GF-D8 (cell line): ENCODE measurements at regions not wholly inside any gene's neighbourhood (a gene's known extent, or its start where the extent isn't known, plus 50 kb on each side); places are given as distances from the start of the nearest gene placed in this dataset.
"Not testable (repeated sequence)": the region's sequence is repeated elsewhere in the genome, so short reads cannot be mapped to it uniquely, and the experiment has no call there.

ENCODE experiments used
- DNase-seq: peaks from one replicate; lab custom pipeline; 2025; lab: John Stamatoyannopoulos, UW

DNA sequence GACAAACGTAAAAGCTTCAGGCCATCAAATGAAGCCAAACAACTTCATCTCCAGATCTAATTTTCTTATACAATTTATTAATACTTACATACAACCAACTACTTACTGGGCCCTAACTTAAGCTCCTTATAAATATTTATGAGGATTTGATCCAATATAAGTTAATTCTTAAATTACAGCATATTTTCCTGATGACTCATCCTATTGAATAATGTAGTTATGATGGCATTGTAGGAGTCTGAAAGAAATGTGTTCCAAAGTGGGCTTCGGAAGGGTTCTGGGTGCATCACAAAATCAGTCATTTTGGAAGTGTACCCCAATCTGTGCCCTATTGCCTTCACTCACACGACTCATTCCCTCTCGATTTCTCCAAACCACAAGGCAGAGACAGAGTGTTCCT lies 455.1 kb upstream of the CTSO start:
- DNase-seq: no peak

DNA sequence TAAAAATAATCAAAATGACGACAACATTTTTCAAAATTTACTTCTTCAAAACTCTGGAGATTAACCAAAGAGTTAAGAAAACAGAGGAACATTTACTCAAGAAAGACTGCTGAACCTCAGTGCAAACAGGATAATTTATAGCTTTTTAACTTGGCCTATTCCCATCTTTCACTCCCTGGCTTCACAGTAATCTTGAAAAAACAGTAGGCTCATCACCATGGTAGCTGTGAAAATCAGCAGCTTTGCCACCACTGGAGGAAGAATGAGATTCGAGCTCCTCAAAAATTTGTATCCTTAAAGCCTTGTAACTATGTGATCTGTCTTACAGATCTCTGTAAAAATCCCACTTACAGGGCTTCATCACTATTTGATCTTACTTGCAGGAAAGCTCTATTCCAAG lies 447.7 kb upstream of the CTSO start:
- DNase-seq: no peak

- DNase-seq: no peak
These were observed 442.9 kb upstream of the CTSO start for GRCh38 chr4:156396534-156396933.

GRCh38 chr4:156391325-156391653 lies 437.6 kb upstream of the CTSO start:
- DNase-seq: no peak

- no peak for DNase-seq
These were observed 437.1 kb upstream of the CTSO start for GRCh38 chr4:156390599-156391324.

DNA sequence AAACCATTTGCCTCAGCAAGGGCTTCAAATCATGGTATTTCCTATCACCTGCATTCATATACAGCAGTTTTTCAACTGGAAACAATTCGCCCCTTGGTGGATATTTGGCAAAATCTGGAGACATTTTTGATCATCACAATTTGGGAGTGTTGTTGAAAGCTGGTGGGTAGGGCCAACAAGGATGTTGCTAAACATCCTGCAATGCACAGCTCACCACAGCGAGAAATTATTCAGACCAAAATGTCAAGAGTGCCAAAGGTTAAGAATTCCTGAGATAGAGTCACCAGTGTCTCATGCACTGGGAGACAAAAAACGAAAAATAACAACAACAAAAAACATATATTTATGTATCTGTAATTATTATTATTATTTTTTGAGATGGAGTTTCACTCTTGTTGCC lies 435.2 kb upstream of the CTSO start:
- DNase-seq: no peak

DNA sequence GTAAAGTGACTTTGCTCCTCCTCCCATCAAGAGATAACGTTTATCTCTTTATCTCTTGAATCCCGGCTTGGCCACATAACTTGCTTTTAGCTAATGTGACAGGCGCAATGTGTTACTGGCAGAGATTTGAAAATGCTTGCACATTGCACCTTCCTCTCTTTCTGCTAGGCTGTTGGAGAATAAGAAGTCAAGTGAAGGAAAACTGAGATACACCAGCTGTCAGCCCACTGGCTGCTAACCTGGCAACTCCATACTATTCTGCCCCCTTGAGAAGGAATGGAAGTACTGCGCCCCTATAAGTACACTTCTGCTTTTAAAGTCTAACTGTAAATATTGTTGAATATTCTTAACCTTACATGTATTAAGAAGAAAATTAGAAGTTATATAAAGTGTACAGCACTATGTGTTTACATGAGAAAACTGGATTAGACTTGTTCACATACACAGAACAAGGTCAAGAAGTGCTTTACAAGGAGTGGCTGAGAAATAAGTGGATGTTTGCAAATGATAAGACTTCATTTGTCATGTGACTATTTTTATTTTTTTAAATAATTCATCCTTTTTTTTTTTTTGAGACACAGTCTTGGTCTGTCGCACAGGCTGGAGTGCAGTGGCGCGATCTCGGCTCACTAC lies 424.5 kb upstream of the CTSO start:
- DNase-seq: no peak

DNA sequence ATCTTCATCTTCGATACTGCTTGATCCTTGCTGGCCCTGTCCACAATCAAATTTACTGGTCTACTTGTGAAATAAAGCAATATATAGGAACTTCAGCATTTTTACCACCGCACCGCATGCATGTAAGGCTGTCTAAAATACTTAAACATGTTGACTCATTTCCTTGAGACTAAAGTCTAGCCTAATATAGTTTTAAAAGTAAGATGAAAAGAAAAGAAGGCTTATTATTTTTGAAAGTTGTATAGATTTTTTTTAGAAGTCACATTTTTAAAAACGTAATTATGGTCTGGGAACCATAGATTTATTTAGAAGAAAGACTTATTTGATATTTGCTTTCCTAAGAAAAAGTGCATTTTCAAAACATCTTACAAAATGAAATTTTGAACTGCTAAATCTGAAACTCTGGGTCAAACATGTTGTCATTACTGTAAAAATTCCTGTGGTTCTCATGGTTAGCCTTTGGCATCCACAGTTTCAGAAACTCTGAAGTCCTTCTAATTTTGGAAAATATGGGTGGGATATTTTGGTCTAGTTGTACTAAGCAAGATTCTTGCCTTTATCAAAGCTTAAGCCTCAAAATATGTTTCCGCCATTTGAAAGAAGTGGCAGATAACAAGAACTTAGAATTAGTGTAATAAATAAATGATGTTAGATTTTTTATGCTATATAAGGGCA lies 423.5 kb upstream of the CTSO start:
- no peak for DNase-seq

DNA sequence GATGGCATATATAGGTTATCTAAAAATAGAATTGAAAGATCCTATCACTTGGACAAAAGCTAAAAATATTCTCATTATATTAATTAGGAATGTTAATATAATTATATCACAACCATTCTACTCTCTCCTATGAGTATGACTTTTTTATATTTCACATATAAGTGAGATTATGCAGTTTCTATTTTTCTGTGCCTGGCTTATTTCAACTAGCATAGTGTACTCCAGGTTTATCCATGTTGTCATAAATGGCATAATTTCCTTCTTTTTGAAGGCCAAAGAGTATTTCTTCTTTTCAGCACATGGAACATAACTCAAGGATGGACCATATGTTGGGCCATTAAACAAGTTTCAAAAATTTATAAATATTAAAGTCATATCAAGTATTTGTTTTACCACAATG lies 421.2 kb upstream of the CTSO start:
- DNase-seq: no peak

GRCh38 chr4:156374069-156374468 lies 420.4 kb upstream of the CTSO start:
- DNase-seq: no peak

DNA sequence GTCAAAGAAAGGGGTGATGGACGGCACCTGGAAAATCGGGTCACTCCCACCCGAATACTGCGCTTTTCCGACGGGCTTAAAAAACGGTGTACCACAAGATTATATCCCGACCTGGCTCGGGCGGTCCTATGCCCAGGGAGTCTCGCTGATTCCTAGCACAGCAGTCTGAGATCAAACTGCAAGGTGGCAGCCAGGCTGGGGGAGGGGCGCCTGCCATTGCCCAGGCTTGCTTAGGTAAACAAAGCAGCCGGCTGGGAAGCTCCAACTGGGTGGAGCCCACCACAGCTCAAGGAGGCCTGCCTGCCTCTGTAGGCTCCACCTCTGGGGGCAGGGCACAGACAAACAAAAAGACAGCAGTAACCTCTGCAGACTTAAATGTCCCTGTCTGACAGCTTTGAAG lies 413.8 kb upstream of the CTSO start:
- not testable (repeated sequence) for DNase-seq

GRCh38 chr4:156362581-156362980 lies 408.9 kb upstream of the CTSO start:
- no peak for DNase-seq

DNA sequence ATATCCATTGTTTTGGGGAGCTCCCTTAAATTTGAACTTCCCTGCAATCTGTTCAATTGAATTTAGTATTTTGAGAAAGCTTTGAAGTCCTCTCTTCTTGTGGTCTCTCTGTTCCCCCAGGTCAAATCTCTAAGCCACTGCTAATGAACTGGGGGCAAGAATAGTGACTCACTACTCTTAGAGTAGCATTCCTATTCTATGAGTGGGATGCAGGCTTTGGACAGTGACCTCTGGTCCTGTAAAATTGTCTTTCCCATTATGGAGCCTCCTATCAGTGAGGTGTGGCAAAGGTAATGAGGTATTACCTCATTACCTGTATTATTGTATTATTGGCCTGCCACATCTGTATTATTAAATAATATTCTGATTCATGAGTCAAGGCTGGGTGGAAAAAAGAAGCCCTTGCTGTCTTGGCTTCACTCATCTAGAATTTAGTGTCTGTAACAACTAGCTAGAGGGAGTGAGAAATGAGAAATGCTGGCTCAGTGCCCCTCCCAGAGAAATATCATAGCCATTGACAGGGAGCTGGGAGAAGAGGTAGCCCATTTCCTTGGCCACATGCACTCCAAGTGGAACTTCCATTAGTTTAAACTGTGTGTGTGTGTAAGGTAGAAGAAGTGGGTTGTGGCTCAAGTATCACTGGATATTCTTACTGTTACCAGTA lies 393.9 kb upstream of the CTSO start:
- DNase-seq: no peak

GRCh38 chr4:156346959-156347385 lies 393.3 kb upstream of the CTSO start:
- no peak for DNase-seq

- DNase-seq: no peak
These were observed 390.7 kb upstream of the CTSO start for GRCh38 chr4:156344397-156344796.

- DNase-seq: no peak
These were observed 382.8 kb upstream of the CTSO start for GRCh38 chr4:156336511-156336910.

- DNase-seq: no peak
These were observed 382.1 kb upstream of the CTSO start for GRCh38 chr4:156335721-156336120.

DNA sequence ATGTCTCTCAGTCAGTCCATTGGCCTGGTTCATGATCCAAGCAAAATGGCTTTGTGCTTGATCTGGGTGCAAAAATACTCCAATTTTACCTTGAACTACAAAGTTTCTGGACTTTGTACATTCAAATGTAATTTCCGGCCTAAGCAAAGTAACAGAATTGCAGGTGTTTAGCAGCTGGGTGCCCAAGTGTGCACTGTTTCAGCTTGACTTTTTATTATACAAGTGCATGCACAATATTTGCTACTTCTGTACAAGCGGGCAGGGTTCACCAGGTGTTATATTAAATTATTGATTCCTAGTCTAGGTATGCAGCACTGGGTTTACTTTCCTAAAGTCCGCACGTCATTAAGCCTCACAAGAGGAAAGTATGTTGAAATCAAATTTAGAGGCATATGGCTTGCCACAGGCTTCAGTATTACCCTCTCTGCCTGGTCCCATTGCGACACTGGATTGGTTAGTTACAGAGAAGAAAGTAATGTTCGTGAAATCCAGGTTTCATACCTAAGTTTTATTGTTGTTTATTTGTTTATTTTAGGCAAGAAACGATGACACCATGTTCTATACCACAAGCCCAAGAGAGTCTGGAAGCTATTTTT lies 376.9 kb upstream of the CTSO start:
- DNase-seq: peak; percentile 50

DNA sequence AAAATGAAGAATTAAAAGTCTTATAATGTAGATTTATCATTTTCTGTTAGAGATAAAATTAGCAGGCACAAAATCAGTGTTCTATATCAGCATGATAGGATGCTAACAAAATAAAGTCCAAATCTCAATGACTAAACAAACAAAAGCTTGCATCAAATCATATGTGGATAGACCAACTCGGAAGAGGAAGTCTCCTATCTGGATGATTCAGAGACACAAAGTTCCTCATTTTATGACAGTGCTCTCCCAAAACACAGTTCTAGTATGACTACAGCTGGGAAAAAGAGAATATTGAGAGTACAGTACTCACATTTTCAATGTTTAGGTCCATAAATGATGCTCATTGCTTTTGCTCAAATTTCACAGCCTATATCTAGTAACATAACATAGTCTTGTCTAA lies 376.1 kb upstream of the CTSO start:
- peak; percentile 18 for DNase-seq

- no peak for DNase-seq
These were observed 375.2 kb upstream of the CTSO start for GRCh38 chr4:156328882-156329281.

GRCh38 chr4:156326246-156326645 lies 372.6 kb upstream of the CTSO start:
- no peak for DNase-seq

DNA sequence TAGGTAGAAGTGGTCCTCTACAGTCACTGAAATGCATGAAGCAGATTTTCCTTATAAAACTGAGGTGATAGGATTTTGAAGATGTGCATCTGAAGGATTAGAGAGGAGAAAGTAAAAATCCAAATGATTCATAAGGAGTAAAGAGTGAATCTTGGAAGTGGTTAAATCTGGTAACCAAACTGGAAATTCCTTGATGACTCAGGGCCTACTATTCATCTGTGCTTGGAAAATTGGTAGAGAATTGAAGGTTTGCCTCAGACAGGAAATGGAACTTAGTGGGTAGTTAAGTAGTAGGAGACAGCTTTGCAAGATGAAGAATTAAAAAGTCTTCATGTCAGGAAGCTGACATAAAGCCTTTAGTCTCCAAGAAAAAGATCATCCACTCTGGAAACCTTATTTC lies 368.9 kb upstream of the CTSO start:
- no peak for DNase-seq

GRCh38 chr4:156321203-156321602 lies 367.5 kb upstream of the CTSO start:
- DNase-seq: no peak
